A673 (cell line): ENCODE measurements at regions not wholly inside any gene's neighbourhood (a gene's known extent, or its start where the extent isn't known, plus 50 kb on each side); places are given as distances from the start of the nearest gene placed in this dataset.
"Not testable (repeated sequence)": the region's sequence is repeated elsewhere in the genome, so short reads cannot be mapped to it uniquely, and the experiment has no call there.

Experiments
- BruUV-seq: library from RNA; stranded (reverse); fragments of 400-500 nt; replicated peaks from 2 replicates; lab custom pipeline; 2021; lab: Mats Ljungman, UMichigan
- CTCF ChIA-PET: fragments of 300-600 bp; sonication (Branson Sonifier 250); formaldehyde crosslinking; loops from one replicate; lab custom pipeline; 2022; ENCODE audit warnings: antibody characterized with exemption; lab: Charles Lee
- POLR2A ChIA-PET: fragments of 300-600 bp; sonication (Branson Sonifier 250); formaldehyde crosslinking; loops from one replicate; lab custom pipeline; 2022; ENCODE audit warnings: antibody characterized with exemption; ENCODE audit not compliant: low non-redundant PET; lab: Charles Lee
- DNase-seq: peaks from one replicate; pipeline ENCODE4 v3.0.0-alpha.2; 2015; ENCODE audit warnings: low spot score
- H3K27ac ChIP-seq: fragments of 200-600 bp; sonication (generic); 2 replicates; pipeline ENCODE4 v1.5.1; 2016; ENCODE audit warnings: mixed run types, low read depth, mild to moderate bottlenecking, mixed read lengths, antibody characterized with exemption, low read length; ENCODE audit not compliant: poor library complexity, severe bottlenecking
- H3K27me3 ChIP-seq: fragments of 200-600 bp; sonication (generic); replicated peaks from 2 replicates; pipeline ENCODE4 v1.6.1; 2017; ENCODE audit warnings: mixed run types, low read depth, mild to moderate bottlenecking, mixed read lengths, antibody characterized with exemption, low read length; ENCODE audit not compliant: insufficient read depth, poor library complexity
- H3K36me3 ChIP-seq: fragments of 200-600 bp; sonication (generic); 2 replicates; pipeline ENCODE4 v1.6.1; 2016; ENCODE audit warnings: mixed run types, mild to moderate bottlenecking, mixed read lengths, antibody characterized with exemption, low read length; ENCODE audit not compliant: insufficient read depth, poor library complexity, severe bottlenecking
- H3K4me1 ChIP-seq: fragments of 200-600 bp; sonication (generic); 2 replicates; pipeline ENCODE4 v1.6.1; 2017; ENCODE audit warnings: mixed run types, mild to moderate bottlenecking, mixed read lengths, antibody characterized with exemption, low read length; ENCODE audit not compliant: insufficient read depth, poor library complexity, severe bottlenecking
- H3K4me3 ChIP-seq: fragments of 200-600 bp; sonication (generic); 2 replicates; pipeline ENCODE4 v1.5.1; 2016; ENCODE audit warnings: low read depth, mixed run types, mild to moderate bottlenecking, mixed read lengths, low read length; ENCODE audit not compliant: poor library complexity, severe bottlenecking
- H3K9me3 ChIP-seq: fragments of 200-600 bp; sonication (generic); 2 replicates; pipeline ENCODE4 v1.6.1; 2016; ENCODE audit warnings: mixed run types, low read depth, mild to moderate bottlenecking, mixed read lengths, antibody characterized with exemption, low read length; ENCODE audit not compliant: poor library complexity, severe bottlenecking
- CTCF ChIP-seq: fragments of 300-800, 200-600 bp; sonication (generic); conservative IDR thresholded peaks from 2 replicates; pipeline ENCODE4 v1.5.1; 2017; ENCODE audit warnings: low read depth, mild to moderate bottlenecking, antibody characterized with exemption, low read length, moderate library complexity, mixed read lengths
- EZH2 ChIP-seq: fragments of 200-600 bp; sonication (generic); IDR thresholded peaks from 2 replicates; pipeline ENCODE4 v1.6.1; 2017; ENCODE audit warnings: borderline replicate concordance, low read depth, mild to moderate bottlenecking, mixed read lengths, antibody characterized with exemption, low read length; ENCODE audit not compliant: poor library complexity, severe bottlenecking
- intact Hi-C: fragments of 100-400 bp; cut with micrococcal nuclease; formaldehyde crosslinking; loops from one replicate; pipeline ENCODE4 v1.10.0; 2022; ENCODE audit not compliant: unreplicated experiment

GRCh38 chrX:85698921-85699320 is 319.5 kb upstream of the POF1B start:
- intact Hi-C loops = no loop called here
- POLR2A ChIA-PET = no interaction called here
- no TSS peak for BruUV-seq
- no peaks in the 10 kb centered on the region for H3K36me3 ChIP-seq
- H3K27ac ChIP-seq = no peak overlapping the region
- DNase-seq = no peak
- CTCF ChIA-PET = no interaction called here
- no peak for TF ChIP-seq CTCF
- TF ChIP-seq EZH2 = no peak
- no peak overlapping the region for H3K4me3 ChIP-seq
- H3K9me3 ChIP-seq = no peaks in the 10 kb centered on the region
- H3K27me3 ChIP-seq = no peaks in the 10 kb centered on the region
- no peaks in the 10 kb centered on the region for H3K4me1 ChIP-seq

- ChIA-PET POLR2A (no interaction called here), CTCF (no interaction called here)
- Histone ChIP-seq H3K27me3 (no peaks in the 10 kb centered on the region), H3K27ac (no peak overlapping the region), H3K4me1 (no peaks in the 10 kb centered on the region), H3K9me3 (peaks cover 5% of the 10 kb centered on the region), H3K36me3 (no peaks in the 10 kb centered on the region), H3K4me3 (no peak overlapping the region)
- DNase-seq = no peak
- BruUV-seq = no TSS peak
- intact Hi-C loops = no loop called here
- TF ChIP-seq EZH2 (no peak), CTCF (no peak)
Observed at GRCh38 chrX:85685843-85686242, 306.4 kb upstream of the POF1B start.

DNA sequence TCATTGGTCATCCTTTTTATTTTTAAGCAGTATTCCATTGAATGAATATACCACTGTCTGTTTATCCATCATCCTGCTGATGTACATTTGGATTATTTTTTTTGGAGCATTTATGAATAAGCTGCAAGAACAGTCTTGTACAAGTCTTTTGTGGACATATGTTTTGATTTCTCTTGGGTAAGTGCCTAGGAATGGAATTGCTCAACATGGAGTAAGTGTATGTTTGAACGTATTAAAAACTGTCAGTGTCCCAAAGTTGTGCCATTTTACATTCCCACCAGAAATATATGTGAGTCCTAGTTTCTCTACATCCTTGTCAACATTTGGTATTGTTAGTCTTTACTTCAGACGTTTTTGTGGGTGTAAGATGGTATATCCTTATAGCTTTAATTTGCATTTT is 287.0 kb upstream of the POF1B start:
- intact Hi-C loops = no loop called here
- H3K4me1 ChIP-seq = no peaks in the 10 kb centered on the region
- H3K27me3 ChIP-seq = no peaks in the 10 kb centered on the region
- no peaks in the 10 kb centered on the region for H3K36me3 ChIP-seq
- DNase-seq = no peak
- no peak for TF ChIP-seq CTCF
- TF ChIP-seq EZH2 = no peak
- no peak overlapping the region for H3K4me3 ChIP-seq
- ChIA-PET CTCF (no interaction called here), POLR2A (no interaction called here)
- BruUV-seq = no TSS peak
- peaks cover 4% of the 10 kb centered on the region for H3K9me3 ChIP-seq
- H3K27ac ChIP-seq = no peak overlapping the region

DNA sequence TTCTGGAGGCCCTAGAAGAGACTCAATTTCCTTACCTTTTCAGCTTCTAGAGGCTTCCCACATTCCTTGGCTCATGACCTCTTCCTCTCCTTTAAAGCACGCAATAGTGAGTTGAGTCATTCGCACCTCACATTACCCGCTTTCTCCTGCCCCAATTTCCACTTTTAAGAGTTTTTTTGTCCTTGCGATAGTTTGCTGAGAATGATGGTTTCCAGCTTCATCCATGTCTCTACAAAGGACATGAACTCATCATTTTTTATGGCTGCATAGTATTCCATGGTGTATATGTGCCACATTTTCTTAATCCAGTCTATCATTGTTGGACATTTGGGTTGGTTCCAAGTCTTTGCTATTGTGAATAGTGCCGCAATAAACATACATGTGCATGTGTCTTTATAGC is 284.5 kb upstream of the POF1B start:
- H3K27me3 ChIP-seq, intact Hi-C loops, H3K9me3 ChIP-seq, POLR2A ChIA-PET, H3K4me3 ChIP-seq, CTCF ChIA-PET, BruUV-seq, H3K36me3 ChIP-seq, H3K4me1 ChIP-seq, H3K27ac ChIP-seq, DNase-seq: not testable (repeated sequence)
